Superior temporal gyrus (tissue), 1 donor: ENCODE measurements at regions not wholly inside any gene's neighbourhood (a gene's known extent, or its start where the extent isn't known, plus 50 kb on each side); places are given as distances from the start of the nearest gene placed in this dataset.
"Not testable (repeated sequence)": the region's sequence is repeated elsewhere in the genome, so short reads cannot be mapped to it uniquely, and the experiment has no call there.

Source experiments
- DNase-seq: peaks from one replicate; pipeline ENCODE4 v3.0.0-alpha.2; 2016; ENCODE audit errors: extremely low spot score

- no peak for DNase-seq
Observed at GRCh38 chr12:40431169-40431568, 206.4 kb downstream of the LRRK2 start.

GRCh38 chr12:40435251-40435650, 210.5 kb downstream of the LRRK2 start:
- no peak for DNase-seq

- DNase-seq, result no peak
Observed at GRCh38 chr12:40435951-40436350, 211.2 kb downstream of the LRRK2 start.

GRCh38 chr12:40436564-40436963, 211.8 kb downstream of the LRRK2 start:
- DNase-seq, result no peak

GRCh38 chr12:40439771-40440492, 215.1 kb downstream of the LRRK2 start:
- no peak for DNase-seq

GRCh38 chr12:40444174-40444573, 219.4 kb downstream of the LRRK2 start:
- DNase-seq, result no peak

GRCh38 chr12:40446385-40446784, 221.6 kb downstream of the LRRK2 start:
- DNase-seq, result peak; percentile 48

- DNase-seq, result not testable (repeated sequence)
Observed at GRCh38 chr12:40448523-40448922, 223.7 kb downstream of the LRRK2 start.

- DNase-seq, result no peak
Observed at GRCh38 chr12:40451661-40452060, 226.9 kb downstream of the LRRK2 start.

- DNase-seq, result no peak
Observed at GRCh38 chr12:40464121-40464520, 228.1 kb upstream of the CNTN1 start.

- peak; percentile 35 for DNase-seq
Observed at GRCh38 chr12:40469736-40470135, 222.5 kb upstream of the CNTN1 start.

- DNase-seq, result no peak
Observed at GRCh38 chr12:40473962-40474361, 218.3 kb upstream of the CNTN1 start.

- DNase-seq, result no peak
Observed at GRCh38 chr12:40474630-40475029, 217.6 kb upstream of the CNTN1 start.

GRCh38 chr12:40499856-40500255, 192.4 kb upstream of the CNTN1 start:
- peak; percentile 45 for DNase-seq

GRCh38 chr12:40502322-40502721, 189.9 kb upstream of the CNTN1 start:
- DNase-seq, result no peak

- no peak for DNase-seq
Observed at GRCh38 chr12:40505327-40505726, 186.9 kb upstream of the CNTN1 start.

GRCh38 chr12:40508421-40508820, 183.8 kb upstream of the CNTN1 start:
- no peak for DNase-seq

GRCh38 chr12:40511341-40511740, 180.9 kb upstream of the CNTN1 start:
- no peak for DNase-seq

GRCh38 chr12:40515041-40515816, 177.0 kb upstream of the CNTN1 start:
- DNase-seq, result no peak

- DNase-seq, result no peak
Observed at GRCh38 chr12:40522837-40523236, 169.4 kb upstream of the CNTN1 start.

- no peak for DNase-seq
Observed at GRCh38 chr12:40525054-40525453, 167.2 kb upstream of the CNTN1 start.

GRCh38 chr12:40534828-40535227, 157.4 kb upstream of the CNTN1 start:
- no peak for DNase-seq

GRCh38 chr12:40551466-40551865, 140.8 kb upstream of the CNTN1 start:
- DNase-seq, result no peak
